NCI-H526 (cell line): ENCODE measurements at regions not wholly inside any gene's neighbourhood (a gene's known extent, or its start where the extent isn't known, plus 50 kb on each side); places are given as distances from the start of the nearest gene placed in this dataset.

Source experiments
- DNase-seq, 2 experiments: peaks; one replicate each; lab custom pipeline; 2025; lab: John Stamatoyannopoulos, UW

GRCh38 chr20:60430516-60431001 is 472.3 kb downstream of the CDH26 start:
- DNase-seq: no peak

- DNase-seq: no peak
Observed at GRCh38 chr20:60431349-60431748, 473.1 kb downstream of the CDH26 start.

- no peak for DNase-seq
Observed at GRCh38 chr20:60437418-60437817, 479.2 kb downstream of the CDH26 start.

GRCh38 chr20:60446267-60447111 is 488.3 kb downstream of the CDH26 start:
- DNase-seq: no peak

GRCh38 chr20:60447703-60448102 is 489.5 kb downstream of the CDH26 start:
- no peak for DNase-seq

GRCh38 chr20:60453388-60454246 is 495.4 kb downstream of the CDH26 start:
- peak in 1 of 2 experiments; percentile 40 for DNase-seq

- DNase-seq: no peak
Observed at GRCh38 chr20:60454491-60454890, 496.3 kb downstream of the CDH26 start.

- no peak for DNase-seq
Observed at GRCh38 chr20:60455272-60455671, 497.0 kb downstream of the CDH26 start.

GRCh38 chr20:60459212-60459611 is 501.0 kb downstream of the CDH26 start:
- no peak for DNase-seq

- no peak for DNase-seq
Observed at GRCh38 chr20:60461993-60462392, 503.8 kb downstream of the CDH26 start.

- no peak for DNase-seq
Observed at GRCh38 chr20:60463798-60464197, 505.6 kb downstream of the CDH26 start.

GRCh38 chr20:60465439-60465838 is 507.2 kb downstream of the CDH26 start:
- DNase-seq: no peak

- no peak for DNase-seq
Observed at GRCh38 chr20:60465993-60466686, 507.9 kb downstream of the CDH26 start.

GRCh38 chr20:60466687-60467022 is 508.4 kb downstream of the CDH26 start:
- DNase-seq: no peak

GRCh38 chr20:60467078-60467477 is 508.9 kb downstream of the CDH26 start:
- DNase-seq: no peak

GRCh38 chr20:60467771-60468170 is 509.5 kb downstream of the CDH26 start:
- DNase-seq: no peak

GRCh38 chr20:60469829-60470228 is 511.6 kb downstream of the CDH26 start:
- no peak for DNase-seq

- DNase-seq: no peak
Observed at GRCh38 chr20:60470366-60470765, 512.1 kb downstream of the CDH26 start.

- DNase-seq: peak in 1 of 2 experiments; percentile 18
Observed at GRCh38 chr20:60473211-60473610, 515.0 kb downstream of the CDH26 start.

GRCh38 chr20:60474385-60474910 is 516.2 kb downstream of the CDH26 start:
- DNase-seq: no peak

GRCh38 chr20:60476045-60476444 is 517.8 kb downstream of the CDH26 start:
- DNase-seq: no peak

GRCh38 chr20:60477958-60478357 is 519.7 kb downstream of the CDH26 start:
- no peak for DNase-seq
